Lung (tissue), 11 donors: ENCODE measurements at regions not wholly inside any gene's neighbourhood (a gene's known extent, or its start where the extent isn't known, plus 50 kb on each side); places are given as distances from the start of the nearest gene placed in this dataset.

Experiments used
- ATAC-seq: fragments of 200-7000 bp; cut with Tn5 transposase; one replicate; pipeline ENCODE4 v1.9.1; 2020; ENCODE audit warnings: moderate number of reproducible peaks; ENCODE audit not compliant: insufficient read depth, low FRiP score
- DNase-seq, 3 donors: peaks; one replicate each; pipeline ENCODE4 v3.0.0-alpha.2; 2013 to 2017
- H3K27ac ChIP-seq, 2 donors: one replicate each; pipeline ENCODE4 v1.5.1; 2013; ENCODE audit warnings: mild to moderate bottlenecking in 2 of 2, moderate library complexity in 2 of 2, control low read depth in 1 of 2, inconsistent platforms in 1 of 2, low read depth in 1 of 2, low read length in 1 of 2
- H3K27me3 ChIP-seq, 3 donors: one replicate each; pipeline ENCODE4 v1.5.1; 2013; ENCODE audit warnings: low read length in 2 of 3; ENCODE audit not compliant: control insufficient read depth in 3 of 3, insufficient read depth in 3 of 3
- H3K36me3 ChIP-seq, 4 donors: one replicate each; pipeline ENCODE4 v1.5.1; 2013; ENCODE audit warnings: low read length in 4 of 4, mild to moderate bottlenecking in 1 of 4, moderate library complexity in 1 of 4; ENCODE audit not compliant: control insufficient read depth in 4 of 4, insufficient read depth in 4 of 4
- H3K4me1 ChIP-seq, 5 donors: one replicate each; pipeline ENCODE4 v1.5.1; 2013; ENCODE audit warnings: low read length in 5 of 5, mild to moderate bottlenecking in 2 of 5, moderate library complexity in 1 of 5; ENCODE audit not compliant: control insufficient read depth in 5 of 5, insufficient read depth in 5 of 5
- H3K4me3 ChIP-seq: one replicate; pipeline ENCODE4 v1.5.1; 2013; ENCODE audit warnings: mild to moderate bottlenecking, control low read depth, moderate library complexity
- H3K9ac ChIP-seq, 2 donors: one replicate each; pipeline ENCODE4 v1.5.1; 2013; ENCODE audit warnings: low read length in 2 of 2, control low read depth in 1 of 2; ENCODE audit not compliant: insufficient read depth in 1 of 2
- H3K9me3 ChIP-seq, 4 donors: one replicate each; pipeline ENCODE4 v1.5.1; 2013; ENCODE audit warnings: low read length in 3 of 4, mild to moderate bottlenecking in 1 of 4, moderate library complexity in 1 of 4; ENCODE audit not compliant: control insufficient read depth in 4 of 4, insufficient read depth in 3 of 4
- CTCF ChIP-seq: IDR thresholded peaks from 2 replicates; pipeline ENCODE4 v1.5.1; 2012; ENCODE audit warnings: mild to moderate bottlenecking; ENCODE audit errors: control extremely low read depth, extremely low read depth
- WGBS, 2 donors: extraction: QIAGEN DNeasy Blood & Tissue Kit; methylation state at CpG; one replicate each; pipeline ENCODE4 v1.1.7; 2013; 5-methylcytosine and 5-hydroxymethylcytosine counted together
- donor health status: control.
- donor health status: control.
- donor health status: Bipolar disorder and iron deficiency.
- donor health status: healthy.
- donor health status: DM: yes; HTN: yes; CAD: no.

- Histone ChIP-seq H3K4me1 (peaks cover 0 to 12% (median 0%) of the 10 kb centered on the region in 5 donors), H3K9me3 (peaks cover 0 to 1% (median 0%) of the 10 kb centered on the region in 4 donors), H3K4me3 (no peak overlapping the region), H3K36me3 (no peaks in the 10 kb centered on the region), H3K27ac (no peak overlapping the region), H3K27me3 (peaks cover 0 to 9% (median 0%) of the 10 kb centered on the region in 3 donors), H3K9ac (no peak overlapping the region)
- TF ChIP-seq CTCF: no peak
- 76 to 78% methylated on average over 7 of the region's 7 CpGs for WGBS, 2 donors
- DNase-seq: no peak
- no peak for ATAC-seq
These were observed 195.4 kb downstream of the HAUS1 start for GRCh38 chr18:46299465-46300008.

- H3K27ac ChIP-seq: no peak overlapping the region
- no peak overlapping the region for H3K9ac ChIP-seq
- ATAC-seq: no peak
- peaks cover 0 to 9% (median 0%) of the 10 kb centered on the region in 3 donors for H3K27me3 ChIP-seq
- no peak for TF ChIP-seq CTCF
- no peak overlapping the region for H3K4me3 ChIP-seq
- WGBS, 2 donors: 62 to 75% methylated on average over 6 of the region's 6 CpGs
- H3K9me3 ChIP-seq: peaks cover 0 to 3% (median under 1%) of the 10 kb centered on the region in 4 donors
- peaks cover 0 to 6% (median 0%) of the 10 kb centered on the region in 5 donors for H3K4me1 ChIP-seq
- no peak for DNase-seq
- no peaks in the 10 kb centered on the region for H3K36me3 ChIP-seq
These were observed 196.9 kb downstream of the HAUS1 start for GRCh38 chr18:46301081-46301480.

GRCh38 chr18:46301571-46301970, 197.4 kb downstream of the HAUS1 start:
- Histone ChIP-seq H3K4me3 (no peak overlapping the region), H3K4me1 (peaks cover 0 to 6% (median 0%) of the 10 kb centered on the region in 5 donors), H3K27me3 (peaks cover 0 to 9% (median 0%) of the 10 kb centered on the region in 3 donors), H3K9me3 (peaks cover 0 to 4% (median under 1%) of the 10 kb centered on the region in 4 donors), H3K9ac (no peak overlapping the region), H3K36me3 (no peaks in the 10 kb centered on the region), H3K27ac (no peak overlapping the region)
- ATAC-seq (no peak), DNase-seq (no peak)
- 77 to 88% methylated on average over 9 of the region's 9 CpGs for WGBS, 2 donors
- TF ChIP-seq CTCF: no peak
